H1 (cell line): ENCODE measurements at regions not wholly inside any gene's neighbourhood (a gene's known extent, or its start where the extent isn't known, plus 50 kb on each side); places are given as distances from the start of the nearest gene placed in this dataset.

Experiments
- CHD7 ChIP-seq: fragments of 300-600 bp; sonication (generic); IDR thresholded peaks from 2 replicates; pipeline ENCODE4 v1.7.1; 2012; ENCODE audit warnings: low read length, moderate library complexity, mild to moderate bottlenecking, inconsistent platforms; ENCODE audit not compliant: insufficient replicate concordance
- TAF1 ChIP-seq: IDR thresholded peaks from 2 replicates; pipeline ENCODE4 v1.6.1; 2011; ENCODE audit warnings: mild to moderate bottlenecking, low read depth, low read length

GRCh38 chr3:168828014-168828413, 732.3 kb upstream of the GOLIM4 start (continued):
- TF ChIP-seq CHD7 (no peak), TAF1 (no peak)
